ENCODE measurements at regions not wholly inside any gene's neighbourhood (a gene's known extent, or its start where the extent isn't known, plus 50 kb on each side); places are given as distances from the start of the nearest gene placed in this dataset.

DNA sequence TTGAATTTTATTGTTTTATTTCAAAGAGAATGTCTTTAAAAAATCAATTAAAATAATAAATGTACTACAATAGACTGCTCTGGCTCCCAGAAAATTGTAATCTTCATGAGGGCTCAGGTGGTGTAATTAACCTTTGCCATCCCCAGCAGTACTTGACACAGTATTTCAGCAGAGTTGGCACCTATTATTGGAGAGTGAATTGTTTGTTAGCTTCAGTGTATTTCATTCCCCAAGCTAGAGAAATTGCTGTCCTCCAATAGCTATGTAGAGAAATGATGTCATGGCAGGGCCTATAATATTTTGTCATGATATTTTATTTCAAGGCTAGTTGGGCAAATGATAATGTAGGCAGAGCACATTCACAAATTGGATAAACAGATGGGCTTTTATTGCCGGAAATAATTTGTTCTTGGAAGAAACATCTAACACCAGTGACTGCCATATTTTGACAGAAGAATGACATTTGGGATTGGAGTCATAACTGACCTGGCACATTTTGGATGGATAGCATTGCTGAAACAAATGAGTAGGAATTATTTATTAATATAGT lies 712.0 kb upstream of the NXPH2 start:
- ChIA-PET POLR2A (no interaction called here), CTCF (interaction anchor here (0.6 kb wide), 1 partner anchor 33 kb away, joined by 3 read pairs; no protein-coding TSS in a partner anchor)
- Histone ChIP-seq H3K27ac (ENCODE audit: low read depth, low read length) (no peak overlapping the region), H3K27me3 (ENCODE audit: control insufficient read depth, insufficient read depth, low read length) (no peaks in the 10 kb centered on the region), H3K4me3 (ENCODE audit: low read depth, low read length) (no peak overlapping the region), H3K9me3 (ENCODE audit: control insufficient read depth, insufficient read depth, low read length) (no peaks in the 10 kb centered on the region; the same call in 1 of the 2 replicates)
- DNase-seq (ENCODE audit: low read depth, low spot score) = no peak
- TF ChIP-seq, protein P1, sequence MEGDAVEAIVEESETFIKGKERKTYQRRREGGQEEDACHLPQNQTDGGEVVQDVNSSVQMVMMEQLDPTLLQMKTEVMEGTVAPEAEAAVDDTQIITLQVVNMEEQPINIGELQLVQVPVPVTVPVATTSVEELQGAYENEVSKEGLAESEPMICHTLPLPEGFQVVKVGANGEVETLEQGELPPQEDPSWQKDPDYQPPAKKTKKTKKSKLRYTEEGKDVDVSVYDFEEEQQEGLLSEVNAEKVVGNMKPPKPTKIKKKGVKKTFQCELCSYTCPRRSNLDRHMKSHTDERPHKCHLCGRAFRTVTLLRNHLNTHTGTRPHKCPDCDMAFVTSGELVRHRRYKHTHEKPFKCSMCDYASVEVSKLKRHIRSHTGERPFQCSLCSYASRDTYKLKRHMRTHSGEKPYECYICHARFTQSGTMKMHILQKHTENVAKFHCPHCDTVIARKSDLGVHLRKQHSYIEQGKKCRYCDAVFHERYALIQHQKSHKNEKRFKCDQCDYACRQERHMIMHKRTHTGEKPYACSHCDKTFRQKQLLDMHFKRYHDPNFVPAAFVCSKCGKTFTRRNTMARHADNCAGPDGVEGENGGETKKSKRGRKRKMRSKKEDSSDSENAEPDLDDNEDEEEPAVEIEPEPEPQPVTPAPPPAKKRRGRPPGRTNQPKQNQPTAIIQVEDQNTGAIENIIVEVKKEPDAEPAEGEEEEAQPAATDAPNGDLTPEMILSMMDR (IDR thresholded peaks at IDR 0.05; ENCODE audit: low read depth, low read length) = no peak

DNA sequence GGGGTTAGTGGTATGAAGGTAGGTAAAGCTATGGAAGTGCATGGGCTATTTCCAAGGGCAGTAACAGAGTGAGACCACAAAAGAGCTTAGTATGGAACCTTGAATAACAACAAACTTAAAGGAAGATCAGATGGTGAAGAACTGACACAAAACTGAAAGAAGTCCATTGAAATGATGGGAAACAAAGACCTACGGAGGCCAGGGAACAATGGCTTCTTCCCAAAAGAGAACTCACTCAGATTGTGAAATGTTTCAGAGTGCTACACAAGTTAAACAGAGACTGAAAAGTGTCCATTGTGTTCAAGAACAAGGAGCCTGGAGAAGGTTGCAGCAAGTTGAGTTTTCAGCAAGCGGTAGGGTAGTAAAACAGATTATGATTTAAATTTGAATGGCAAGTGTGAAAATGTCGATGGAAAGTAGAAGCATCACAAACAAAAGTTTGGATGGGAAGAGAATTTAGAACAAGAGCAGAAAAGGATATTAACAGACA lies 700.0 kb upstream of the NXPH2 start:
- Histone ChIP-seq H3K4me3 (ENCODE audit: low read depth, low read length) (no peak overlapping the region), H3K27me3 (ENCODE audit: control insufficient read depth, insufficient read depth, low read length) (no peaks in the 10 kb centered on the region), H3K9me3 (ENCODE audit: control insufficient read depth, insufficient read depth, low read length) (peaks cover 10% of the 10 kb centered on the region; the same call in 1 of the 2 replicates), H3K27ac (ENCODE audit: low read depth, low read length) (no peak overlapping the region)
- TF ChIP-seq, protein P1 (IDR thresholded peaks at IDR 0.05; ENCODE audit: low read depth, low read length) = no peak
- DNase-seq (ENCODE audit: low read depth, low spot score) = no peak
- ChIA-PET POLR2A (no interaction called here), CTCF (no interaction called here)

DNA sequence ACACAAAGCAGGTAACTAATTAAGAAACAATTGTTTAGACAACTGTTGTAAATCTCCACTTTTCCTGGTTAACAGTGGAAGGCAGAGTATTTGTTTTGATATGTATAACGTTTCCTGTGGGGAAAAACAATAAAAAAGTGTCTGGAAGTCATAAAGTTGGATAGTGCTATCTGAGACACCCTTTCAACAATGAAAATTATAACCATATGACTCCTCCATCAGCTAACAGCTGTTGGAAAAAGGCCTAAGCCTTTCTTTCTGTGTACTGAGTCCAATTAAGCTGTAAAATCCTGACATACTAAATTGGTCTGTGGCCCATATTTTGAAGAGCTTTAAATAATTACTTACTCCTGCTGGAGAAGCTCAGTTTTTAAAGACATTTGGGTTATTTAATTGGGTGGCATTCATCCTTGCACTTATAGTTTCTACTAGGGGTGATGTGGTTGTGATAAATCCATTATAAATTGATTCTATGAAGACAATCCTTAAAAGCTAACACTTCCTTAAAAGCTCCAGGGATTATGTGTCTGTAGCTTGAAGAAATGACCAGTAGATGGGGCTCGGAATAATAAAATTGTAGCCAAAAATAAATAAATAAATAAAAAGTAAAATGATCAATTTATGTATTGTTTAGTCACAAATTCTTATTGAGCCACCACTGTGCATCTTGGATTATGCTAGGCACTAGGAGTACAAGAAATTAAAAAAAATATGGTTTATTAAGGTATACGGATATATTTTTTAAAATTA lies 698.1 kb upstream of the NXPH2 start:
- ChIA-PET POLR2A (no interaction called here), CTCF (no interaction called here)
- Histone ChIP-seq H3K27ac (ENCODE audit: low read depth, low read length) (no peak overlapping the region), H3K4me3 (ENCODE audit: low read depth, low read length) (no peak overlapping the region), H3K9me3 (ENCODE audit: control insufficient read depth, insufficient read depth, low read length) (peaks cover 9% of the 10 kb centered on the region; the same call in 1 of the 2 replicates), H3K27me3 (ENCODE audit: control insufficient read depth, insufficient read depth, low read length) (no peaks in the 10 kb centered on the region)
- TF ChIP-seq, protein P1 (IDR thresholded peaks at IDR 0.05; ENCODE audit: low read depth, low read length) = no peak
- no peak for DNase-seq (ENCODE audit: low read depth, low spot score)

DNA sequence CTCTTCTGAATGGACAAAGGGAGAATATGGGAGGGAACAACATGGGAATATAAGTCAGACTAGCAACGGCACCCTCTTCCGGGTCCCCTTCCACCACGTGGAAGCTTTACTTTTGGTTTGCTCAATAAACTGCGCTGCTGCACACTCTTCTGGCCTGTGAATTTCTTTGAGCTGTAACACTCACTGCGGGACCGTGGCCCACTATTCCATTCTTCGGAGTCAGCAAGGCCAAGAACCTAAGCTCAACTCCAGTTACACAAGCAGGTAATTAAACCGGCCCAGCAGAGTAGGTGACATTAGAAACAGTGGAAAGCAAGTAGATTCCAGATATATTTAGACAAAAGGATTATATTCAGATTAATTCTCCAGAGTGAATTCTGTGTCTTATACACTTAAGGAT lies 697.4 kb upstream of the NXPH2 start:
- POLR2A ChIA-PET = no interaction called here
- CTCF ChIA-PET = no interaction called here
- peaks cover 9% of the 10 kb centered on the region; the same call in 1 of the 2 replicates for H3K9me3 ChIP-seq (ENCODE audit: control insufficient read depth, insufficient read depth, low read length)
- TF ChIP-seq, protein P1 (IDR thresholded peaks at IDR 0.05; ENCODE audit: low read depth, low read length) = no peak
- H3K27me3 ChIP-seq (ENCODE audit: control insufficient read depth, insufficient read depth, low read length) = no peaks in the 10 kb centered on the region
- H3K4me3 ChIP-seq (ENCODE audit: low read depth, low read length) = no peak overlapping the region
- DNase-seq (ENCODE audit: low read depth, low spot score) = no peak
- H3K27ac ChIP-seq (ENCODE audit: low read depth, low read length) = no peak overlapping the region

DNA sequence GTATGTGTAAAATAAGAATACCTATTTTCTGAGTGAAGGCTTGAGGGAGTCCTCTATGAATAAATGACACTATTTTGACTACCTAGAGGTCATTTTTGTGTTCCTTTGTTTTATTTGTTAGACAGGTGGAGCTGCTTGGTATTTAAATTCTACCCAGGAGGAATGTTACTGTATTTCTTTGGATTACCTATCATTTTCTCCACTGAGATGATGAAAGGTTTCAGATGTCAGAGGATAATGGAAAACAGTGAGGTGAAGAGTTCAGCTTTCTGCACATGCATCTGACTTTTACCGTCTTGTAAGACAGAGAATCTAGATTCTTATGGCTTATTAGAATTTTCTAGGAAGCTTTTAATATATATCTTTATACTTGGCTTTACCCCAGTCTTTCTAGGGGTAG lies 689.8 kb upstream of the NXPH2 start:
- CTCF ChIA-PET = no interaction called here
- peaks cover under 1% of the 10 kb centered on the region; the same call in 1 of the 2 replicates for H3K9me3 ChIP-seq (ENCODE audit: control insufficient read depth, insufficient read depth, low read length)
- DNase-seq (ENCODE audit: low read depth, low spot score) = no peak
- POLR2A ChIA-PET = no interaction called here
- no peak overlapping the region for H3K27ac ChIP-seq (ENCODE audit: low read depth, low read length)
- H3K27me3 ChIP-seq (ENCODE audit: control insufficient read depth, insufficient read depth, low read length) = no peaks in the 10 kb centered on the region
- TF ChIP-seq, protein P1 (IDR thresholded peaks at IDR 0.05; ENCODE audit: low read depth, low read length) = no peak
- no peak overlapping the region for H3K4me3 ChIP-seq (ENCODE audit: low read depth, low read length)
